GM19238 (cell line): ENCODE measurements at regions not wholly inside any gene's neighbourhood (a gene's known extent, or its start where the extent isn't known, plus 50 kb on each side); places are given as distances from the start of the nearest gene placed in this dataset.

Experiments
- DNase-seq: peaks from one replicate; pipeline ENCODE4 v3.0.0; 2011; ENCODE audit warnings: low spot score; ENCODE audit not compliant: insufficient read length

DNA sequence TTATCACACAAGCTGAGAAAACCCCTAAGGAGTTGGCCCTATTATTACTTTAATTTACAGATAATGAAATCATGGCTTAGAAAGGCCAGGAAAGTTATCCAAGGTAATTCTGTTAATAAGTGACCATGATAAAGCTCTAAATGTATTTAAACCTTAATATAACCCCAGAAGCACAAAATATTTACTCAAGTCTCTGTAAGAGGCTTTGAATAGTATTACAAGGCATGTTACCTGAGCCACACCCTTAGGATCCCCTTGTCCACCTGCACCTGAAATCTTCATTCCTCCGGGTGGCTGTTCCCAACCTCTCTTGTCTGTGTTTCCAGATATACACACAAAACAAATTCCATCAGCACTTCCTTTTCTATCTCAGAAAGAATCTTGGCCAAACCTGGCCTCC lies 271.6 kb upstream of the BMP2 start:
- no peak for DNase-seq

DNA sequence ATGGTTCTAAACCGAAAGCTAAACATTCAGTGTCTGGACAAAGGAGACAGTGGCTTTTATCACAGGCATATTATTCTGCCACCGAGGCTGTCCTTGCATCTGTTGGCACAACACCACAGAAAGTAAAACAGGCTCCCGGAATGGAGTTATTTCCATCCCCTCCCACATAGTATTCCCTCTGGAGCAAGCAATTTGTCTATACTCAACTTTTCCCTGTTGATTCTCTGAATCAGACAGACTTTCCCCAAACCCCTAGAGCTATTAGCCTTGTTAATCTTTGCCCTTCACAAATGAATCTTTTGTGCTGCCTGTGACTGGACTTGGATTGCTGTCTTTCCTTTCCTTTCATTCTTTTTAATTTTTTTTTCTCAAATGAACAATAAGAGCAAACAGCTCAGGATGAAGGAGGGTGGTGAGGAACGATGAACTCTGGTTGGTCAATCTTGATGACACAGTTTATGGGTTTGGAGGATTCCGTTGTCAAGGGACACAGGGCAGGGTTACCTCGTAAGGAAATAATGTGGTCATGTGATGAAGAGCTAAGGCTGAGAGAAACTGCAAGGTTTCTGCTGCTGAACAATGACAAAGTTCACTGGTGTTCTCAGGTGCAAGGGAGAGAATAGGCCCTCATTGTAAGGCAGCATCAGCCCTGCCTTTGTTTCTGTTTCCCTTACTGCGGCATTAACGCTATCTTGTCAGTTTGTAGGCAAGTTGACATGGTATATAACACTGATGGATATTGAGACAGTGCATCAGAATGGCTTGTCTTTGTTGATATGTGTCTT lies 275.0 kb upstream of the BMP2 start:
- DNase-seq, result no peak

DNA sequence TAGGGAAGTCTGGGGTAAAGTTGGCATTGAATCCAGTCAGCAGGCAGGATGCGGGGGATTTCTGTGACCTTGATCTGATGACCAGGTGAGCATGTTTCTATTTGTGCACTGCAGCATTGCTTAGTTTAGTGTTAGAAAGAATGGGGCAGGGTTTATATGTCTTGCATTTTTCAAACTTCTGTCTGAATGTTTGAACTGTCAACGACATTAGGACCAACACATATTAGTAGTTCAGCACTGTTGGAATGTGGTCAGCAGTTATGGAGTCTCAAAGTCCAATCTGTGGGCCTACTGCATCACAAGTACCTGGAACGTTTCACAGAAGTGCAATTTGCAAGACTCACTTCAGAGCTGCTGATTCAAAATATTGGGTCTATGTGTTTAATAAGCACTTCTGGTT lies 276.6 kb upstream of the BMP2 start:
- no peak for DNase-seq

GRCh38 chr20:6489361-6490171 lies 277.9 kb upstream of the BMP2 start:
- no peak for DNase-seq

DNA sequence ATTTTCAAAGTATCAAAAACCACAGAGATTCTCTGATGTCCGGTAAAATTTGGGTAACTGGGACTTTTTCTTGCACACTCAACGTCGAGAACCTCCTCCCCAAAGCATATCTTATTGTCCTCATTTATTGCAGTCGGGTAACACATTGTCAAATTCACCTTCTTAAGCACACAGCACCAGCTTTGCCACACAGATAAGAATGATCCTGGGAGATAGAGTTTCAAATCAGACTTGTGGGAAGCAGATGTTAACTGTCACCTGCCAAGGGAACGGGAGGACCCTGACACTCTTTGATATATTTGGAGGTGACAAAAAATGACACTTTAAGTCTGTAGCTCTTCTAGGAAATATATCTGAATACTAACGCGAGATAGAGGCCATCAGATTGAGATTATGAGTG lies 282.1 kb upstream of the BMP2 start:
- DNase-seq, result no peak

GRCh38 chr20:6483727-6484126 lies 283.8 kb upstream of the BMP2 start:
- DNase-seq, result no peak

GRCh38 chr20:6482486-6482885 lies 285.0 kb upstream of the BMP2 start:
- no peak for DNase-seq

GRCh38 chr20:6480328-6481200 lies 286.9 kb upstream of the BMP2 start:
- no peak for DNase-seq

DNA sequence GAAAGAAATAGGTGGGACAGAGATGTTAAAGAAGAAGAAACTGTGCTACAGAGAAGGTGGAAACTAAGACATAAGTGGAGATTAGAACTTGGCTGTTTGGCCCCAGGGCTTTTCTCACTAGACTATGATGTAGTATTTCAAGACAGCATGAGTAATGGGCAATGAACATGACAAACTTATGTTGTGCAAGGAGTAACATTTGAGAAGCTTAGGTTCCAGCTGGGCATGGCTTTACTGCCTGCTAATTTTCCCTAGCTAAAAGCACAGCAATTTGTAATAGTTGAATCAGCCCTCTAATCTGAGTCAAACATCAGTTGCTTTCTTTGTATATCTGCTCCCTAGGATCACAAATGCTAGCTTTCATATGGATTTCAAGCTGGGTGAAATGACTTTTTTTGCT lies 294.3 kb upstream of the BMP2 start:
- DNase-seq, result no peak

- no peak for DNase-seq
These were observed 295.6 kb upstream of the BMP2 start for GRCh38 chr20:6471871-6472270.

DNA sequence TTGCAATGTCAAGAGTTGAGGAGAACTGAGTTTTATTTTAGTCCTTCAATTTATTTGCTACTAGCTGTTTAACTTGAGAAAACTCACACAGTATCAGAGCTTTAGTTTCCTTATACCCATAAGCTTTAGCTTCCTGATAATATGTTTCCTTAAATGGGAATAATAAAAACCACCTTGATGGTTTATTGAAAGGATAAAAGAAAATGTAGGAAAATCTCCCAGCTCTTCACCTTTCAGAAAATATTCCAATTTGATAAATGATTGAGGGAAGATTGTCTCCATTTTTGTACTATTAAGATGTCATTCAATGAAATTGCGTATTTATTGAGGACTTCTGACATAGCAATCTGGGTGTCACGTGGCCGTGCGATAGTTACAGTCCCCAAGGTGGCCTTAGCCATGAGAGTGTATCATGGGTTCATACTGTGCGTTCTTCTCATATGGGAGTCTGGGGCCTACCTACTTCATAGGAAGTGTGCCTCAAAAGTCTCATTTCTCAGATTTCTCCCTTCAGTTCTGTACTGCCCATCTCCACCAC lies 296.3 kb upstream of the BMP2 start:
- DNase-seq, result no peak

DNA sequence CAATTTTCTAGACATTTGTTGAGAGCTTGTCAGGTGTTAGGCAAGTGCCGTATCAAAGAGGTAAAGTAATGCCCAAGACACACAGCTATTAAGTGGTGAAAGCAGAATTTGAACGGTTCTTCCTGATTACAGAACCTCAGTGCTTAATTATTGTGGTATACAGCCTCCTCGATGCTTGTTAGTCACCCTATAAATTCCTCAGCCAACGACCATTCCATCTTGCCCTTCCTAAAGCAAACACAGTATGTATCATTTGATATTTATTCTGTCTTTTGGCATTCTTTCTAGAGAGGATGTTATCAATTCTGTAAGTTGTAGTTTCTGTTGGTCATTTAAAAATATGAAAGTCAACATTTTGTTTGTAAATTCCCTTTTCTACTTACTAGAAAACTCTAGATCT lies 297.8 kb upstream of the BMP2 start:
- DNase-seq, result no peak

DNA sequence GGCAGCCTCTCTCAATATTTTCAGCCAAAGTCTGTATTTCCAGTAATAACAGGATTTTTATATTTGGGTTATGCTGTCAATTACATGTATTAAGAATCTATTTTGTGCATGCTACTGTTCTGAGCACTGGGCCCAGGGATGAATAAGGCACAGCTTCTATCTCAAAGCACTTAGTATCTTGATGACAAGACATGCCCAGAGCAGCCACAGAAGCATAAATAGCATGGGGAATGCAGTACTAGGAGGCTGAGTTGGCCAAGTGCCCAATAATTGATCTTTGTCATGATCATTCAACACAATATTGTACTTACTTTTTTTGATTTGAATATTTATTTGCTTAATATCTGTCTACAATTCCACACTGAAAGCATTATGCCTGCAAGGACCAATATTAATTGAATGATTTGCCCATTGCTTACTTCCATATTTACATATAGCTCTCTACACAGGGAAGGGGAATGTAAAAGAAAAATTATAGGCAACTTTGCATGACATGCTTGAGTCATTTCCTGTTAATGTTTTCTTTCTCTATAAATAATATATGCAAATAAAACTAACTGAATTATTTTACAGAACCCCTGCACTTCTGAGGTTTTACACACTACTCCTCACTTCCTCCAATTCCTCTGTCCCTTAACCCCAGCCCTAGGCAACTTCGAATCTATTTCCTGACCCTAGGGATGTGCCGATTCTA lies 298.9 kb upstream of the BMP2 start:
- DNase-seq, result no peak

DNA sequence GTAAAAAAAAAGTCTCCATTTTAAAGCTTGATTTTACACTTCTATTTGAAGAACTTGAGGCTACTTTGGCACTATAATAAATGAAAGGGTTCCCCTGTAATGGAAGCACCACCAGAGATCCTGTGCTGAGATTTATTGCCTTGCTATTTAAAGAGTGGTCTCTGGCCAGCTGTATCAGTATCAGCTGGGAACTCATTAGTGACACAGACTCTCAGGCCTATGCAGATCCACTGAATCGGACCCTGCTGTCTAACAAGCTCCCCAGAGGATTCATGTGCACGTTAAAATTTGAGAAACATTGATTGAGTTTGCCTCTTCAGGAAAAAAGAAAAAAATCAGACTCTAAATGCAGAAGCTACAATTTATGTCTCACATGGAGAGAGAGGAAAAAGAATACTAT lies 299.9 kb upstream of the BMP2 start:
- DNase-seq, result no peak

- DNase-seq, result no peak
These were observed 301.2 kb upstream of the BMP2 start for GRCh38 chr20:6466075-6466810.

GRCh38 chr20:6450841-6451240 lies 316.6 kb upstream of the BMP2 start:
- DNase-seq, result no peak

DNA sequence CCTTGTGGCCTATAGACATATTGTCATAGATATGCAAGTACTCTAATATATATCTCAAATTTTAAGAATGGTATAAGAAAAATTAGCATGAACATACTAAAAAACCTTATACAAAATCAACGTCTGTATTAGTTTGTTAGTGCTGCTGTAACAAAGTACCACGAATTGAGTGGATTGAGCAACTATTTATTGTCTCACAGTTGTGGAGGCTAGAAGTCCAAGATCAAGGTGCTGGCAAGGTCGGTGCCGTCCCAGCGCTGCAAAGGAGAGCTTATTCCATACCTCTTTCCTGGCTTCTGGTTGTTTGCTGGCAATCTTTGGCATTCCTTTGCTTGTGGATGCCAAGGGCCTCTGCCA lies 317.6 kb upstream of the FERMT1 start:
- no peak for DNase-seq

DNA sequence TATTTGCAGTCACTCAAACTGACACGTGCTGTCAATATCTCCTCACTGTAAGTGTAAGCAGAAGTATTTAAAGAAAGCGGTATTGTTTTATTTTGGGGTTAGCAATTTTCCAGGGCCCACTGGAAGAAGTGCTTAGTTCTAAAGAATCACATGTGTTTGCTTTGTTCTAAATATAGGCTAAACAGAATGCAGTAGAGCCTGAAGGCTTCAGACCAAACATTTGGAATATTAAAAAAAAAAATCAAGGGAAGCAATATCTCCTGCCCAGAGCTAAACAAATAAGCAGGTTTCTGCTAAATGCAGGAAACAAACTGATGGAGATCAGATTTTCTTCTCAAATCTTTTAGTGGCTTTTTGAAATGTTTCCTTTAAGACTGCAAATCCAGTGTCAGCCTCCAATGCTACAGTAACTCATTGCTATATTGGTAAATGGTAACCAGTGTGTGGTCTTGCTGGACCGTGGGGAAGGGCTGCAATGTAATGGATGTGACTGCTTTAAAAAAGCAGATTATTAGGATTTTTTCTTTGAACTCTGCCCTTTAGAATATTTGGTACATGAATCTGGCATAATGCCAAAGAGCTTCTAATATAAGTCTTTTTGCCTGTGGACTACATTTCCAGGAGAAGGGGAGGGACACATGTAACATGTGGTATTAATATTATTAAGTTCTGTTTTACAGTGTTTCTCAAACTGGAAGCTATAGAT lies 317.1 kb upstream of the FERMT1 start:
- DNase-seq, result no peak

- DNase-seq, result no peak
These were observed 311.3 kb upstream of the FERMT1 start for GRCh38 chr20:6434131-6434530.

DNA sequence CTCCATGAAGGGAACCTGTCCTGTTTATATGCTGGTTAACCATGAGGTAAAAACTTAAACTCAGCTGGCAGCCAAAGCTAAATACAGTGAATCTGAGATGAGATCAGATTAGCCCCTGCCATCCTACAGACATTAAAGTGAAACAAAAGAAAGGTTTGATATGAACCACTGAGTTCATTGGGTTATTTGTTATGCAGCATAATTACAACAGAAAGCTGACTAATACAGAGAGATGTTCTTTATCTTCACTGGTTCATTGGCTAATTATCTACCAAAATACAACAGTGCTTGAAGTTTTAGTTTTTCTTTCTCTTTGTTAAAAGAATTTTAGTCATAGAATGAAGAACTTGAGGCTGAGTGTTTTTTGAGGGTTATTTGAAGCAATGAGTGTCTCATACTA lies 307.6 kb upstream of the FERMT1 start:
- no peak for DNase-seq
